Lung (tissue), 11 donors: ENCODE measurements at regions not wholly inside any gene's neighbourhood (a gene's known extent, or its start where the extent isn't known, plus 50 kb on each side); places are given as distances from the start of the nearest gene placed in this dataset.

ENCODE experiments used
- ATAC-seq: fragments of 200-7000 bp; cut with Tn5 transposase; one replicate; pipeline ENCODE4 v1.9.1; 2020; ENCODE audit warnings: moderate number of reproducible peaks; ENCODE audit not compliant: insufficient read depth, low FRiP score
- DNase-seq, 3 donors: peaks; one replicate each; pipeline ENCODE4 v3.0.0-alpha.2; 2013 to 2017
- H3K27ac ChIP-seq, 2 donors: one replicate each; pipeline ENCODE4 v1.5.1; 2013; ENCODE audit warnings: mild to moderate bottlenecking in 2 of 2, moderate library complexity in 2 of 2, control low read depth in 1 of 2, inconsistent platforms in 1 of 2, low read depth in 1 of 2, low read length in 1 of 2
- H3K27me3 ChIP-seq, 3 donors: one replicate each; pipeline ENCODE4 v1.5.1; 2013; ENCODE audit warnings: low read length in 2 of 3; ENCODE audit not compliant: control insufficient read depth in 3 of 3, insufficient read depth in 3 of 3
- H3K36me3 ChIP-seq, 4 donors: one replicate each; pipeline ENCODE4 v1.5.1; 2013; ENCODE audit warnings: low read length in 4 of 4, mild to moderate bottlenecking in 1 of 4, moderate library complexity in 1 of 4; ENCODE audit not compliant: control insufficient read depth in 4 of 4, insufficient read depth in 4 of 4
- H3K4me1 ChIP-seq, 5 donors: one replicate each; pipeline ENCODE4 v1.5.1; 2013; ENCODE audit warnings: low read length in 5 of 5, mild to moderate bottlenecking in 2 of 5, moderate library complexity in 1 of 5; ENCODE audit not compliant: control insufficient read depth in 5 of 5, insufficient read depth in 5 of 5
- H3K4me3 ChIP-seq: one replicate; pipeline ENCODE4 v1.5.1; 2013; ENCODE audit warnings: mild to moderate bottlenecking, control low read depth, moderate library complexity
- H3K9ac ChIP-seq, 2 donors: one replicate each; pipeline ENCODE4 v1.5.1; 2013; ENCODE audit warnings: low read length in 2 of 2, control low read depth in 1 of 2; ENCODE audit not compliant: insufficient read depth in 1 of 2
- H3K9me3 ChIP-seq, 4 donors: one replicate each; pipeline ENCODE4 v1.5.1; 2013; ENCODE audit warnings: low read length in 3 of 4, mild to moderate bottlenecking in 1 of 4, moderate library complexity in 1 of 4; ENCODE audit not compliant: control insufficient read depth in 4 of 4, insufficient read depth in 3 of 4
- WGBS, 2 donors: extraction: QIAGEN DNeasy Blood & Tissue Kit; methylation state at CpG; one replicate each; pipeline ENCODE4 v1.1.7; 2013; 5-methylcytosine and 5-hydroxymethylcytosine counted together
- TF ChIP-seq, protein P1 (sequence below): IDR thresholded peaks from 2 replicates; pipeline ENCODE4 v1.5.1; 2012; ENCODE audit warnings: mild to moderate bottlenecking; ENCODE audit errors: control extremely low read depth, extremely low read depth
- donor health status: control.
- donor health status: control.
- donor health status: Bipolar disorder and iron deficiency.
- donor health status: healthy.
- donor health status: DM: yes; HTN: yes; CAD: no.

DNA sequence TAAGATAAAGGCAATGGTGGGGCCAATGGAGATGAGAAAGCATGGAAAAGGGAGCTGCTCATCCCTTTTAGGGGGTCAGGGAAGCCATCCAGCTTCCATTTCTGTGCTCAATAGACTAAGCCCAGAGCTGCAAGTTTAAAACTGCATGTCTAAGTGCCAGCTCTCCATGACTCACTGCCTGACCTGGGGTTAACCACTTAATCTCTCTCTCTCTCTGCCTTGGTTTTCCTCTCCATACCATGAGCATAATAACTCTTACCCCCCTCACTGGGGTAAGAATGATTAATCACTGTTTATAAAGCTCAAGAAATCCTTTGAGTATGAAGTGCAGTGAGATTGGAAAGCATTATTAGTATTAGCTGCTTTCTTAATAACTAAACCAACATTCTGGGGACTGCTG lies 1382.4 kb upstream of the WWC1 start:
- Histone ChIP-seq H3K27me3 (no peaks in the 10 kb centered on the region), H3K9ac (no peak overlapping the region), H3K36me3 (no peaks in the 10 kb centered on the region), H3K9me3 (no peaks in the 10 kb centered on the region), H3K4me3 (no peak overlapping the region), H3K27ac (no peak overlapping the region), H3K4me1 (no peaks in the 10 kb centered on the region)
- ATAC-seq (no peak), DNase-seq (no peak)
- TF ChIP-seq, protein P1, sequence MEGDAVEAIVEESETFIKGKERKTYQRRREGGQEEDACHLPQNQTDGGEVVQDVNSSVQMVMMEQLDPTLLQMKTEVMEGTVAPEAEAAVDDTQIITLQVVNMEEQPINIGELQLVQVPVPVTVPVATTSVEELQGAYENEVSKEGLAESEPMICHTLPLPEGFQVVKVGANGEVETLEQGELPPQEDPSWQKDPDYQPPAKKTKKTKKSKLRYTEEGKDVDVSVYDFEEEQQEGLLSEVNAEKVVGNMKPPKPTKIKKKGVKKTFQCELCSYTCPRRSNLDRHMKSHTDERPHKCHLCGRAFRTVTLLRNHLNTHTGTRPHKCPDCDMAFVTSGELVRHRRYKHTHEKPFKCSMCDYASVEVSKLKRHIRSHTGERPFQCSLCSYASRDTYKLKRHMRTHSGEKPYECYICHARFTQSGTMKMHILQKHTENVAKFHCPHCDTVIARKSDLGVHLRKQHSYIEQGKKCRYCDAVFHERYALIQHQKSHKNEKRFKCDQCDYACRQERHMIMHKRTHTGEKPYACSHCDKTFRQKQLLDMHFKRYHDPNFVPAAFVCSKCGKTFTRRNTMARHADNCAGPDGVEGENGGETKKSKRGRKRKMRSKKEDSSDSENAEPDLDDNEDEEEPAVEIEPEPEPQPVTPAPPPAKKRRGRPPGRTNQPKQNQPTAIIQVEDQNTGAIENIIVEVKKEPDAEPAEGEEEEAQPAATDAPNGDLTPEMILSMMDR: no peak

DNA sequence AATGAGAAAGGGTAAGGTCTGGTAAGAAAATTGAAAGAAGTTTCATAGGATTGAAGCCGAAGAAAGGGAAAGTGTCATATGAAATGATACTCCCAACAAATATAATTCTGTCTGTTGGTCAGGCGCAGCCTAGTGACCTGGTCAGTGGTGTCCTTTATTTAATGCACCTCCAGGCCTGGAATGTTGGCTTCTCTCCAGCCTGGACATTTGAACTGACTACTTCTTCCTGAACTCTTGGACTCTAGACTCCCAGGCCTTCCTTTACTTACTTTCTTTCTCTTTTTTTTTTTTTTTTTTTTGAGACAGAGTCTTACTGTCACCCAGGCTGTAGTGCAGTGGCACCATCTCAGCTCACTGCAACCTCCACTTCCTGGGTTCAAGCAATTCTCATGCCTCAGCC lies 1381.5 kb upstream of the WWC1 start:
- Histone ChIP-seq H3K4me1 (no peaks in the 10 kb centered on the region), H3K27me3 (no peaks in the 10 kb centered on the region), H3K9ac (no peak overlapping the region), H3K36me3 (no peaks in the 10 kb centered on the region), H3K4me3 (no peak overlapping the region), H3K9me3 (no peaks in the 10 kb centered on the region), H3K27ac (no peak overlapping the region)
- DNase-seq (no peak), ATAC-seq (no peak)
- WGBS, 2 donors: 93 to 94% methylated on average over 2 of the region's 2 CpGs
- TF ChIP-seq, protein P1: no peak

DNA sequence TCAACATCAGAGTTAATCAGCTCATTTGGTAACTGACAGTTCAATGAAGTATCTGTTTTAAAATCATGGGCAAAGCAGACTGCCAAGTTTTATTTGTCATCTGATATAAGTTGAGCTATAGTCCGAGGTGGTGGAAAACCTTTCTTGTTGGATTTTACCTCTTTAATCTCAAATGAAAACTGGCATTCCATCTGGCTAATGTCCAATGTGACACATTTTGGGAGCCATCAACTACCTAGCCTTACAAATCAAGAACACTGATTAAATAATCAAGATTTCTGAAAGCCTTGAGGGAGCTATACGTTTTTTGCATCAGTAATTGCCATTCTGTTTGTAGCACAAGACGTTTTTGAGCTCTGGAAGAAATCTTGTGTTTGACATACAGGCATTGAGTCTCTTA lies 1380.5 kb upstream of the WWC1 start:
- H3K4me1 ChIP-seq: peaks cover 0 to 4% (median 0%) of the 10 kb centered on the region in 5 donors
- TF ChIP-seq, protein P1: no peak
- no peak for ATAC-seq

DNA sequence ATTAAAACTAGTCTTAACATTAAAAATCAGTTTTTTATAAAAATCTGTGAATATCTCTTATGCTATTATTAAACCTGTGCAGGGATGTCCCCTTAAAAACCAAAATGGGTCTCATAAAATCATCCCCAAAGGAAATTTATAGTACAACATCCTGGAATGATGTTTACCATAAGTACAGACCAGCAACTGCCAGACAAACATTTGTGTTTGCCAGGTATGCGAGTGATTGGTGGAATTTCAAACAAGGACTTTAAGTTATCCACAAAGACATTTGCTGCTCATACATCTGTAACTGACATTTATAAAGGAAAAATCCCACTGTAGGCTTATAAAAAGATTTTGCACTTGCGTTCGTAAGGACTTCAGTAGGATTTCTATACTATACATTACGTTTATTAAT lies 1375.4 kb upstream of the WWC1 start:
- DNase-seq: no peak
- no peak overlapping the region for H3K9ac ChIP-seq
- WGBS, 2 donors: 87 to 89% methylated on average over 4 of the region's 4 CpGs
- no peaks in the 10 kb centered on the region for H3K9me3 ChIP-seq
- no peak overlapping the region for H3K4me3 ChIP-seq
- H3K4me1 ChIP-seq: peaks cover 0 to 4% (median 0%) of the 10 kb centered on the region in 5 donors
- no peak overlapping the region for H3K27ac ChIP-seq
- ATAC-seq: no peak
- no peaks in the 10 kb centered on the region for H3K36me3 ChIP-seq
- H3K27me3 ChIP-seq: no peaks in the 10 kb centered on the region
- TF ChIP-seq, protein P1: no peak

More for the DNA sequence above, 1380.5 kb upstream of the WWC1 start:
- Histone ChIP-seq H3K4me3 (no peak overlapping the region), H3K36me3 (no peaks in the 10 kb centered on the region), H3K27ac (no peak overlapping the region), H3K27me3 (no peaks in the 10 kb centered on the region), H3K9ac (no peak overlapping the region), H3K9me3 (no peaks in the 10 kb centered on the region)
- DNase-seq: no peak
- WGBS, 2 donors: 50 to 62% methylated on average over 3 of the region's 3 CpGs
